Ovary (tissue), 7 donors: ENCODE measurements at regions not wholly inside any gene's neighbourhood (a gene's known extent, or its start where the extent isn't known, plus 50 kb on each side); places are given as distances from the start of the nearest gene placed in this dataset.

ENCODE experiments used
- DNase-seq, 5 donors: peaks; one replicate each; pipeline ENCODE4 v3.0.0-alpha.2; 2019 to 2020
- H3K27ac ChIP-seq, 2 donors: fragments of 200-600 bp; one replicate each; pipeline versions ENCODE4 v1.5.1 to v1.8.0; 2019 to 2022
- H3K27me3 ChIP-seq: fragments of 200-600 bp; one replicate; pipeline ENCODE4 v1.8.0; 2022
- H3K36me3 ChIP-seq: fragments of 200-600 bp; sonication (generic); one replicate; pipeline ENCODE4 v1.5.1; 2019
- H3K4me1 ChIP-seq: one replicate; pipeline ENCODE4 v1.8.1; 2013; ENCODE audit warnings: mild to moderate bottlenecking, moderate library complexity; ENCODE audit not compliant: insufficient read depth
- H3K4me3 ChIP-seq: fragments of 200-600 bp; sonication (generic); one replicate; pipeline ENCODE4 v1.5.1; 2017
- H3K9me3 ChIP-seq, 2 donors: fragments of 200-600 bp in 1 of 2; sonication (generic) in 1 of 2; one replicate each; pipeline versions ENCODE4 v1.5.1 to v1.8.1; 2013 to 2019; ENCODE audit warnings: mild to moderate bottlenecking in 1 of 2, moderate library complexity in 1 of 2
- CTCF ChIP-seq, 3 donors: fragments of 450-650 bp in 2 of 3; fragments of 200-600 bp in 1 of 3; IDR thresholded peaks; one replicate each; pipeline versions ENCODE4 v1.5.1 to v1.8.0; 2016 to 2022; ENCODE audit warnings: antibody characterized with exemption in 3 of 3, mild to moderate bottlenecking in 1 of 3
- EP300 ChIP-seq: sonication (generic); formaldehyde crosslinking; IDR thresholded peaks from one replicate; pipeline ENCODE4 v1.6.1; 2017; ENCODE audit warnings: antibody characterized with exemption
- POLR2A ChIP-seq: fragments of 450-650 bp; IDR thresholded peaks from one replicate; pipeline ENCODE4 v1.6.1; 2017; ENCODE audit warnings: antibody characterized with exemption, mild to moderate bottlenecking, moderate library complexity
- WGBS, 3 donors: extraction: QIAGEN DNeasy Blood & Tissue Kit in 1 of 3; methylation state at CpG; one replicate each; pipeline versions ENCODE4 v1.1.5 to v1.1.7; 2013 to 2017; 5-methylcytosine and 5-hydroxymethylcytosine counted together
- intact Hi-C, 4 donors: fragments of 100-400 bp; cut with DNase I; formaldehyde crosslinking; loops; one replicate each; pipeline versions ENCODE4 v1.11.0 to v1.15.1; 2022 to 2023
- donor health status: DM: no; HTN: no; CAD: no; lungs with moderate emphysema.
- donor health status: DM: no; HTN: no; CAD: no.
- donor health status: Bipolar disorder and iron deficiency.
- donor health status: DM: no; HTN: no; CAD: no.
- donor health status: DM: yes; HTN: yes; CAD: no.

GRCh38 chr16:6356911-6357310 lies 975.7 kb upstream of the RBFOX1 start:
- WGBS, 3 donors: 14 to 23% (median 17%) methylated on average over 7 of the region's 7 CpGs
- Histone ChIP-seq H3K4me1 (no peaks in the 10 kb centered on the region), H3K9me3 (no peaks in the 10 kb centered on the region)

GRCh38 chr16:6349725-6350124 lies 982.9 kb upstream of the RBFOX1 start:
- no peak overlapping the region for H3K4me3 ChIP-seq
- intact Hi-C loops: no loop called here
- 58 to 83% (median 65%) methylated on average over 4 of the region's 4 CpGs for WGBS, 3 donors

More at GRCh38 chr16:6356911-6357310, 975.7 kb upstream of the RBFOX1 start:
- intact Hi-C loops: no loop called here
- Histone ChIP-seq H3K27me3 (no peaks in the 10 kb centered on the region), H3K4me3 (no peak overlapping the region), H3K27ac (no peak overlapping the region), H3K36me3 (no peaks in the 10 kb centered on the region)
- TF ChIP-seq EP300 (no peak), CTCF (IDR thresholded peaks at IDR 0.05) (no peak), POLR2A (no peak)
- DNase-seq: no peak

GRCh38 chr16:6345090-6345489 lies 987.6 kb upstream of the RBFOX1 start:
- Histone ChIP-seq H3K27ac (no peak overlapping the region), H3K4me1 (no peaks in the 10 kb centered on the region), H3K4me3 (no peak overlapping the region), H3K36me3 (no peaks in the 10 kb centered on the region), H3K27me3 (no peaks in the 10 kb centered on the region), H3K9me3 (no peaks in the 10 kb centered on the region)
- no peak for TF ChIP-seq POLR2A
- TF ChIP-seq EP300: no peak
- intact Hi-C loops: no loop called here
- WGBS, 3 donors: 85 to 94% (median 92%) methylated on average over 4 of the region's 4 CpGs
- DNase-seq: no peak

More at GRCh38 chr16:6349725-6350124, 982.9 kb upstream of the RBFOX1 start:
- no peaks in the 10 kb centered on the region for H3K36me3 ChIP-seq
- no peak overlapping the region for H3K27ac ChIP-seq
- DNase-seq: no peak
- H3K4me1 ChIP-seq: no peaks in the 10 kb centered on the region
- no peaks in the 10 kb centered on the region for H3K9me3 ChIP-seq
- no peak for TF ChIP-seq EP300
- no peak for TF ChIP-seq POLR2A
- TF ChIP-seq CTCF (IDR thresholded peaks at IDR 0.05): no peak
- H3K27me3 ChIP-seq: no peaks in the 10 kb centered on the region

- Histone ChIP-seq H3K4me1 (no peaks in the 10 kb centered on the region), H3K4me3 (no peak overlapping the region), H3K27ac (no peak overlapping the region), H3K27me3 (no peaks in the 10 kb centered on the region), H3K36me3 (no peaks in the 10 kb centered on the region), H3K9me3 (no peaks in the 10 kb centered on the region)
- no peak for TF ChIP-seq POLR2A
- TF ChIP-seq CTCF (IDR thresholded peaks at IDR 0.05): no peak
- no peak for TF ChIP-seq EP300
- no peak for DNase-seq
- WGBS, 3 donors: 15 to 21% (median 15%) methylated on average over 2 of the region's 2 CpGs
- intact Hi-C loops: no loop called here
These were observed 989.5 kb upstream of the RBFOX1 start for GRCh38 chr16:6343157-6343556.

GRCh38 chr16:6341981-6342380 lies 990.7 kb upstream of the RBFOX1 start:
- WGBS, 3 donors: 36 to 48% (median 42%) methylated on average over 3 of the region's 3 CpGs
- no peak for DNase-seq
- TF ChIP-seq EP300 (no peak), CTCF (IDR thresholded peaks at IDR 0.05) (no peak), POLR2A (no peak)
- Histone ChIP-seq H3K4me1 (no peaks in the 10 kb centered on the region), H3K4me3 (no peak overlapping the region), H3K36me3 (no peaks in the 10 kb centered on the region), H3K9me3 (no peaks in the 10 kb centered on the region), H3K27me3 (no peaks in the 10 kb centered on the region), H3K27ac (no peak overlapping the region)
- intact Hi-C loops: no loop called here
